NOMO-1 treated with DMSO at 0.1 percent for 48 hours (cell line): ENCODE measurements at regions not wholly inside any gene's neighbourhood (a gene's known extent, or its start where the extent isn't known, plus 50 kb on each side); places are given as distances from the start of the nearest gene placed in this dataset.

Source experiments
- DNase-seq: peaks from one replicate; lab custom pipeline; 2025; ENCODE audit not compliant: unreplicated experiment; lab: John Stamatoyannopoulos, UW

DNA sequence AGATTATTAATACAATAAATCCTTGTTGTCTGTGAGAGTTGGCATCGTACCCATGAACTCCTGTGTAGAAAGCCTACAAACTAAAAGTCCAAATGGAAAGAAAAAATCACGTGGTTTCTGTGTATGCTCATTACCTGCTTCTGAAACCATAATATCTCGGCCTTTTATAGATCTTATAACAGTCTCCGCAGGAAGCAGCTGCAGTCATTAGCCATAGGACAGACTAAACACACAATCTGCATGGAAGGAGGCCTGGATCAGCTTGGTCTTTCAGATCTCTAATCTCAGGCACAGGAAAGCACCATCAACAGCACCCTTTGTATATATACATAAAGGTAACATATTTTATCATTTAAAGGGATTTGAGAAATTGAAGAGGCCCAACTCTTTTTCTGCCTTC lies 508.9 kb upstream of the TCF4 start:
- no peak for DNase-seq

DNA sequence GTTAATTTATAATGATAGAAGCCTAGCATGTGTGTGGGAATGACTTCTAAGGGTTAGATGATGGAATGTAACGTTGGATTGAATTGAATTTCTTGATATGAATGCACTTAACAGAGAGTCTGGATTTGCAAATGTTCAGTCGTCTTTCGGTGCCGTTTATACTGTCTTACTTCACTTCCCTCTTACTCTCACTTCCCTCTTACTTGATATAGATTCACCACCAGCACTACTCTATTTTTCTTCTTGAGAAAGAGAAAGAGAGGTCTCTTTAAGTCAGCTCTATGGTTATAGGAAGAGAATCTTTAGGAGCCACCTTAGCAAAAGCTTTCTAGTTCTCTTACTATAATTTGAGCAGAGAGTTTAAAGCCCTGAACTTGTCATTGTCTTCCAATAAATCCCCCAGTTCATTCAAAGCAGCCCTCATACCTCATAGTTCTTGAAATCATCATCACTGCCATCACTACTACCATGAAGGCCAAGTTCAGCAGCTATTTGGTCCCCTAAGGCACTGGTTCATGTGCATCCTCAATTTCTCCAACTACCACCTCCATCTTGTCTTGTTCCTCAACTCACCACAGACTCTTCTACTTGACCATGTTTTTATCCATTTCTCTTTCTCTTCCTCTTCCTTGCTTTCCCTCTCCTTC lies 501.7 kb upstream of the TCF4 start:
- peak; percentile 94 for DNase-seq

DNA sequence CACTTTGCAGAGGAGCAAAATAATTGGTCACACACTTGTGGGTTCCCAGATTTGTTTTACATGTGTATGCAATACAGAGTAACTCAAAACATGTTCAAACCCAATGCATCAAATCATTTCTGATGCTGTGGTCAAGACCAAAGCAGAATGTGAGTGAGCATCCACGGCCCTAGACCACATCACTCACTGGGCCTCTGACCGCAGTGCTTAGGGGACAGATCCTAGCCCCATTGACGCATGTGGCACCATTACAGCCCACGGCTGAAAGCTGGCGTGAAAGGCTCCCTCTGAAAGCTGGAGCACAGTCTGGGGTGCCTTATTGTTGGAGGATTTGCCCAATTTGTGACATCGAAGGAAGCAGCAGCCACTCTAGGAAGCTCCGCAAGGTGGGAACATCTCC lies 498.8 kb upstream of the TCF4 start:
- no peak for DNase-seq

DNA sequence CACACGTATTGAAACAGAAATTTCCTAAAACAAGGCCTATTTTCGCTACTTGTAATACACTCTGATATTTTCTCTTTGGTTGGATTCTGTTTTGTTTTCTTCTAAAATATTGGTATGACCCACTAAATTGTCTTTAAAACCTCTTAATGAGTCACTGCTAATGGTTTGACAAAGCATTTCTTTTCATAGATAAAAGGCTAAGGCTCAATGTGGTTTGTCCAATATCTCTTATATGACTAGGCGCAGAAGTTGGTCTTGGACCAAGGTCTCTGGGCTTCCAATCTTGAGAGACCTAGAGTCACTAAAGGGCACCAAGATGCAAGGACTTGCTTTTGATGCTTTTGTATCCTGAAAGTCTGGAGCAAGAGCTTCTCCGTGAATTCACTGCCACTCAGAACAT lies 498.2 kb upstream of the TCF4 start:
- no peak for DNase-seq

DNA sequence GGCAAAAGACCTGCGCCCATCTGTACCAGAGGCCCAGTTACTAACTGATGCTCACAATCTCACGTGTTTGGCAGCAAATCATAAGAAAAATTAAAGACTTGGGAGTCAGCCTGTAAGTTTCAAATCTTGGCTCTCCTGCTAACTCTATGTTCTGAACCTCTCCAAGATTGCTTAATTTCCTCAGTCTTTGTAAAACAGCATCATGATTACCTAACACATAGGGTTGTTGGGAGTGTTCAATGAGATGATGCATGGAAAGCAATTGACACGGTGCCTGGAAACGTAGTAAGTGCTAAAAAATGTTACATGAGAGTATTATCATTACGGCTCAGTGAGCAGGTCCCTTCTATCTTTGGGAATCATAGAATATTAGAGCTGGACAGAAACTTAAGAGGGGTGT lies 497.6 kb upstream of the TCF4 start:
- DNase-seq, result peak; percentile 79

DNA sequence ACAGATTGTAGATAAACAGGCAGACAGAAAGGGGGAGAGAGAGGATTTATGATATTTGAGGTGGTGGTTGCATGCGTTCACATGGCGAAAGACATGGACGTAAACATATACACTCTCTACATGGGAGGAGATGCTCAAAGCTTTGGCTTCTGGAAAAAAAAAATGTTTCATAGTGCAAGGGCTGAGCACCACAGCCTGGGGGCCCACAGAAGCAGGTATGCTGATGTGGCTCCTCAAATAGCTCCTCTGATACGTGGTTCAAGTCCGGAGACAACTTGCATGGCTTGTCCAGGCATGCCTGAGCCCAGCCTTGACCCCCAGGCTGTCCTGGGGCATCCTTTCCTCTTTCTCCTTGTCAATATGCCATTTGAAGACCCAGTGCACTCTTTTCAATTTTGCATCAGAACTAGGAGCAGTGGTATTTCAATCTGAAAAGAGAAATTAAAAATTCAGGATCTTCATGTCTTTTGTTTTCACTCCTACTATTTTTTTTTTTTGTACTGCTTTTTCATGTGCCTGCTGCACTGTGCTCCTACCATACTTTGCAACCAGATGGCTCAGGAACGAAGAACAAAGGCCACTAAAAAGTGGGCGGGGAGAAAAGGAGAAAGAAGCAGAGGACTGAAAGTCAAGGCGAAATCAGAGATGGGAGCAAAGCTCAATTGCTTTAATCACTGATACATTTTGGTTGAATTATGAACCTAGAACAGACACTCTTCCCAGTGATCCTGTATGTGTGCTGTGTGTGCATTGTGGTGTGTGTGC lies 495.7 kb upstream of the TCF4 start:
- DNase-seq, result no peak

DNA sequence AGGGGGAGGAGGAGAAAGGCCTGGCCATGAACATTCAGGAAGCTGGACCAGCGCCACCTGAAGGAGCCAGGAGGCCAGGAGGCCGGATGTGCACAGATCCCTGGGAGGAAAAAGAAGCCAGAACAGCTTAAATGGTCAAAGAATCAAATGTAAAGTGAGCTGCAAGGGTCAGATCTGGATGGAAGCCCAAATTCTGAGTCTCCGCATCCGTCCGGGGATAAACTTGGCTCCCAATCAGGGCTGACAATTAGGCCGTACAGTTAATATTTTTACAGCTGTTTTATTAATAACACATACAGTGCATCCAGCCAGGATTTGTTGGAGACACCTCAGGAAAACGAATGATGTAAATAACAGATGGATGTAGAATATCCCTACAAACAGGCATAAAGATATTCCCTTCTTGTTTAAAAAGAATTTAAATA lies 495.1 kb upstream of the TCF4 start:
- no peak for DNase-seq

DNA sequence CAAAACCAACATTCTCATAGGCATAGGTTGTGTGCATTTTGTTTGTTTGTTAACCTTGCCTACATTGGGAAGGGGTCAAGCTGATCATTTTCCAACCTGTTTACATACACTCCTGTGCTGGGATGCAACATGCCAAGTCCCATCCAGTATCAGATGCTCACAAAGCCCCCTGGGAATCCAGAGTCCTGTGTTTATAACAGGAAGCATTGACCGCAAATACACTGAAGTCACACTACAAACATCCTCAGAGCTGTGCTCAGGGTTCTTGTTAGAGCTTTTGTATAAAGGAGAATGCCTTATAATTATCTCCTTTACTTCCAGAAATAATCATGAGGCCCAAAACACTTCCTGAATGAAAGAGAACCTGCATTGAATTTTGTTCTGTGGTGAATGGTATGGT lies 488.7 kb upstream of the TCF4 start:
- no peak for DNase-seq

DNA sequence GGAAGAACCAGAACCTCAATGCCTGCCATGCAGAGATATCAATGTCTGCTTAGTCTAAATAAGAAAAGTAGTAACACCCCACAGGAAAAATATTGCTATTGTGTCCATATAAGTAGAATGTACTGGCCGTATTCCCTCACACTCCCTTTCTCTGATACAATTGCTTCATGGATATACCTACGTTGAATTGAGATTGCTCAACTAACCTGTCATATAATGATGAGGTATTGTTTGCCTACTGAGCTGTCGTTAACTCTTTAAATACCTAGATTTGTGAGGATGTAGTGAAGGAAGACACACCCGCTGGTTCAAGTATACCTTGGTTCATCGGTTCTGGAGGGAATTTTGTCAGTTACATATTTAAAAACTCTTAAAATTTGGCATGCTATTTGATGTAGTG lies 480.7 kb upstream of the TCF4 start:
- DNase-seq, result no peak

DNA sequence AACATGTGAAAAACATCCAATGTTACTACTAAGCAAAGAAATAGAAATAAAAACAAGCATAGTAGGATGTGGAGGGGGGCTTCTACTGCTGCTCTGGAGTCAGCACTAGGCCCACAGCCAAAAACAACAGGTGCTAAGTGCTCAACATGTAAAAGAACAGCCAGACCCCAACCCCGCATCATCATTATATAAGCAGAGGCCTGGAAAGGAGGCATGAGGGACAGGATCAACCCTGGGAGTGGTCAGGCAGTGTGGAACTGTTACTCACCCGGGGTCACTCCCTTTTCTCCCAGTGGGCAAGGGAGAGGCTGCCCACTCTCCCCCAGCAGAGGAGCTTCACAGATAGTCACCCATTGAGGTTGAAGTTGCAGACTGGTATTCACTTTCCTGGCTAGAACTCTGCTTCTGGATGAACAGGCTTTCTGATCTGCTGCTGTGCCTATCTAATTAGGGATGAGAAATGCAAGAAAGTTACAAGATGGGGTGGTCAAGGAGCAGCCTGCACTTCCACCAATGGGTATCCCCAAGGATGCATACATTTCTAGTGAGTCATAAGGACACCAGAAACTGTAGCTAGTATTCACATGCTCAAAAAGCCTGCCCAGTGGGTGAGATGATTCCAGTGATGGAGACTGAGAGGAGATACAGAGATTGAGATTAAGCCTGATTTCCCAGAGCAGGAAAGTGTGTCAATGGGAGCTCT lies 480.1 kb upstream of the TCF4 start:
- DNase-seq, result no peak

DNA sequence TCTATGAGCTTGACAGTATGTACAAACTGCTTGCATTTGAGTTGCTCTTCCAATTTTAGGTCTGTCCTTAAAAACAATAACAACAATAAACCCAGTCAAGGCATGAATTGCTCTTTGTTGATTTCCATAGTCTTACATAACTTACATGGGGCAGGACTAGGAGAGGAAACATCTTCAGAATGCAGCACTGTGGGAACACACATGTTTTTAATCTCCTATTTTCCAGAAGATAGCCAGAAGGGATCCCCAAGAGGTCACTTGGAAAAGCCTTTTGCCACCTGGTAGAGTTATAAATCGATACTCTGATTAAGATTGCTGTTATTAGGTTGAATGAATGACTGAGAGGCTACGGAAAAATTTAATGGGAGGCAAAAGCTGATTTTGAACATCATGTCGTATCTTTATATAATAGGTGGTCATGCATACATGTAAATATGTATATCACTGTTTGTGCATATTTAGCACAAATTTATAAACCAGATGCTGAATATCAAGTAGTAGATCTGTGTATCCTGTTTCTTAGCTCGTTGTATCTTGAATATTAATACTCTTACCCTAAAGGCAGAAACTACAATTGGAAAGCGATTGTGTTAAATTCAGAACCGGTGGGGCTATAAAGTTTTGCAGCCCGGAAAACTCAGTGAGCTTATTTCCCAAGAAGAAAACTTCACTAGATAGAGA lies 479.4 kb upstream of the TCF4 start:
- DNase-seq, result no peak

DNA sequence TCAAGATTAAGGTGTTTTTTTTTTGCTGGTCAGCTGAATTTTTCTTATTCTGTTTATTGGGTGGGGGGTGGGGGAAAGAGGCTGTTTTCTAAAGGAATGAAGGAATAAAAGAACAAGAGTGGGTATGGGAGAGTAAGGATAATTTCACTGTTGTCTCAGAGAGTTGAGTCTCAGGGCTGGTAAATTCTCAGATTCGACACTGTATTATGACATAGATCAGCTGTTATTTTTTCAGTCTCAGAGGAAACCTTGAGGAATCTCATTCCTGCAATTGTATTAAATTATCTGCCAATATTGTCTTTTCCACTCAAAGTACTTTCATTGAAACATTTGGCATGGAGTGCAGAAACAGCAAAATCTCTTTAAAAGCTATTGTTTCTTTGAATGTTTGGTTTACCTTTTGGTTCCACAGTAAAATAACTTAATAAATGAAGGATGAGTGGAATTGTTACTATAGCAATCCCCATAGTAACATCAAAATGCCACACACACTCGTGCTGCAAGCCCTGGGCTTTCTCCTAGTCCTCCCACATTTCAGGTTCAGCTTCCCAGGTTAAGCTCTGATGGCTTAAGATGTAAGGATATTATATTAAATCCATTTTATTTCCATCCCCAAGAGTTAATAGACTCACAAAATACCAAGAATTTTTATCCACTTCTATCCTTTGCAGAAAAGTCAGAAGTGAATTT lies 478.7 kb upstream of the TCF4 start:
- no peak for DNase-seq

DNA sequence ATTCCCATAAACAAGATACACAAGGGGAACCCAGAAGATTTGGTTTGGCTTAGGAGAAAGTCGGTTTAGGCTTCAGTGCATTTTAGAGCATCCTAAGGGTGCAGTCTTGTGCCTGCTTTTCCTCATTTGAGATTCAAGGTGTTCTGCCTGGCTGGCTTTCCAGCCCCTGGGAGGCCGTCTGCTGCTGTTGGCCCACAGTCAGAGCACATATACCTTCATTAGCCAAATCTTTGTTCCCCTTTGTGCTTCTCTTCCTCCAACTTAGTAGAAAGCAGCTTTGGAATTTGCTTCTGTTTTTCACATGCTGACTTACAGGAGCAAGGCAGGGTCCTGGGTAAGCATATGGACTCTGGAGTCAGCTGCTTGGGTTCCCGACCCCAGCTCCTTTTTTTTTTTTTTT lies 477.1 kb upstream of the TCF4 start:
- DNase-seq, result no peak

DNA sequence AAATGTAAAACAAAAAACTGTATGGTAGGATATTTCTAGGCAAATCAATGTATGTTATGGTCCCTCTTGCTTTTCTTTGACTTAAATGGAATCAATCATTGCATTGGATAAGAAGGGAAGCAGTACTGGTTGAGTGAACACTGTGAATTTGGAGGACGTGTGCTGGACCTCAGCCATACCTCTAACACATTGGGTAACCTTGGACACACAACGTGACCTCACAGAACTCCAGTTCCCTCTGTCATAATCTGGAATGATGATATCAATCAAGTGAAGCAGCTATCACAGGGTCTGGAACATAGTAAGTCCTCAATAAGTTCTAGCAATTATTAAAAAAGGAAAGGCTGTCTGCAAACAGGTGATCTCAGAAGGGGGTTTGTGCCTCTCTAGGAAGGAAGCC lies 474.9 kb upstream of the TCF4 start:
- DNase-seq, result no peak

DNA sequence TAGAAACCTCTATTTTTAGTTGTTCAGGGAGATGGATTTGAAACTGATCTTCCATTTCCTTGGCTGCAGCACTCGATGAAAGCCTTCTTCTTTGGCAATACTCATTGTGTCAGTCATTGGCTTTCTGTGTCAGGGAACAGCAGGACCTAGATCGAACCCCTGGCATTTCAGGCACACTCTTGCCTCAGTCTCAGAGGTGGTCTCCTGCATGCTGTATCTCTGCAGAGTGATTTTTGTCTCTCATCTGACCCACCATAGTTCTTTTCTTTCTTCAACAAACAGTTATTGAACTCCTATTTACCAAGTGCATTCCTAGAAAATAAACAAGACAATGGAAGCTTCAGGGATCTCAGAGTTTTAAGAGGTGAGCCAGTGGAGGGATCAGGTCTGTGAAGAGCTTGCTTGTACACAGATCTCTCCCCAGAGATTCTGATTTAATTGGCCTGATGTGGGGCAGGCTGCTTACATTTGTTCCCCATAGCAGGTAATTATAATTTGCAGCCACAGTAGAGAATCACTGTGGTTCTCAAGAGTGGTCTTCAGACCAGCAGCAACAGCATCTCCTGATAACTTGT lies 473.1 kb upstream of the TCF4 start:
- no peak for DNase-seq

DNA sequence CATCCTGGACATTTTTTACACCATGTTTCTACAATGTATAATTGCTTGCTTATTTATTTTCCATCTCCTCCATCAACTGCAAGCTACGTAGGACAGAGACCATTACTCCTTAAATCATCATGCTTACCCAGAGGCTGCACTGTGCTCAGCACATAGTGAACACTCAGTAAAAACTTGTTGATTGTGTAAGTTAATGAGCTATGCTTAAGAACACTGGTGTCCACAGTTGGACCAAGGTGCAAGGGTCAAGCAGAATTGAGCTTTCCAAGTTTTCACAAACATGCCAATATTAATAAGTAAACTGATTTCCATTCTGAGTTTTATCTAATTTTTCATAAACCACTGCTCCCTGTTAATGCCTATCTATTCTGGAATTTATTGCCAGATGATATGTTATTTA lies 464.2 kb upstream of the TCF4 start:
- no peak for DNase-seq

DNA sequence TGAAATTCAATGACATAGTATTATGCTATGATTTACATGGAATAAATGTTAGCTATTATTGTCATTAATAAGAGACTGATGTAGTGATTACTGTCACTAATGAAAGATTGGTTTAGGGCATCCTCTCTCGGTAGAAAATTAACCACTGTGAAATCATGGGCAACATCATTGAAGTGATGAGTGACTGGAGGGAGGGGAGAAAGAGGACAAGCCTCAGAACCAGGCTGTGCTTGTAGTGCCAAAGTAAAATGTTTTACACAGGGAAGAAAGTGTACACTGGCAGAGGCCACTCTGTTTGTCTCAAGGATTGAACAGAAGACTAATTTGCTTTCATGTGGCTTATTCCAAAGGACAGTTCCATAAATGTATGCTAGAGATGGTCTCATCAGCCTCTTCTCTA lies 456.2 kb upstream of the TCF4 start:
- DNase-seq, result no peak

DNA sequence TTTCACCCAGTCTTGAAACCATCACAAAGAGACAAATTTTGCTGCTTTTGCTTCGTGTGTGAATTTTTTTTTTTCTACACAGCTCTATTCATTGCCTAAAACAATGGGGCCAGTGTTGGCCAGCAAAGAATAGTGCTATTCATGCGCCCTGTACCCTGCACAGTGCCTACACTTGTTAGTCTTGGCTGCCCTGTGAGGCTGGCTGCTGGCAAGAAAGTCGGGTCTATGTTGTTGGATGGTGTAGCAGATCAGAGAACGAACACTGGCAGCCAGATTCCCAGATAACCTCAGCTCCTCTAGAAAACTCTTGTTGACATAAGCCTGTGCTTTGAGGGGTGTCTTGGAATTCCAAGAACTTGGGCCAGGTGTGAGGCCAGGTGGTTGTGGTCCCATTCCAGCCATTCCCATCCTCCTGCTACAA lies 455.7 kb upstream of the TCF4 start:
- no peak for DNase-seq

DNA sequence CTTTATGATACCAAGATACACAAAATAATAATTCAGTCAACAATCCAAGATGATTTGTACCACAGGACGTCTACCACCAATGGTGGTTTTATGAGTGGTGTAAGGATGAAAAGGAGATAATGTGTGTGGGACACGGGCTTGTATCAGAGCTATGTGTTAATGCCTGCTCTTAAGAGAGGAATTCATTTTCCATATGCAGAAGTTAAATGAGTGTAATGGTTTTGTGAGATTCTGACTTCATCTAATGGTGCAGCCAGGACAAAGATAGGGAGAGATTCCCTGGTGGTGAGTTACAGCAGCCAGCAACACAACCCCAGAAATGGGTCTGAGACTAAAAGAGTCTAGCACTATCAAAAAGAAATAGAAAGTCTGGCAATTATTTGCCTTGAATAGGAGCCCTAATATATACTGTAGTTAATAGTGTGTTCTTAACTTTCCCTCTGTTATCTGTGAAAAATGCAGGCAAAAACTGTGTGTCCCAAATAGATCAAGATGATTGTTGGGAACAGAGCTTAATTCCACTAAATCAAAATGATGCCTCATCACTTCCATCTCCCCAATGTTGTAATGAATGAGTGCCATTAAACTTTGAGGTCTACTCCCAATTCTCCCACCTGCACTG lies 455.0 kb upstream of the TCF4 start:
- DNase-seq, result no peak
